ENCODE measurements at regions not wholly inside any gene's neighbourhood (a gene's known extent, or its start where the extent isn't known, plus 50 kb on each side); places are given as distances from the start of the nearest gene placed in this dataset.

GRCh38 chr14:87122166-87122565 is 870.8 kb downstream of the GALC start:
- H3K4me3 ChIP-seq: no peak overlapping the region
- no peaks in the 10 kb centered on the region for H3K36me3 ChIP-seq
- DNase-seq: no peak
- H3K9me3 ChIP-seq: no peaks in the 10 kb centered on the region
- H3K27me3 ChIP-seq: no peaks in the 10 kb centered on the region
- TF ChIP-seq POLR2A (IDR thresholded peaks at IDR 0.05) (no peak), CTCF (IDR thresholded peaks at IDR 0.05) (no peak)
- intact Hi-C loops (cut with DNase I): no loop called here
- no peak overlapping the region for H3K27ac ChIP-seq
- no peaks in the 10 kb centered on the region for H3K4me1 ChIP-seq

- Histone ChIP-seq H3K36me3 (no peaks in the 10 kb centered on the region), H3K4me3 (no peak overlapping the region), H3K27ac (no peak overlapping the region), H3K27me3 (no peaks in the 10 kb centered on the region), H3K4me1 (no peaks in the 10 kb centered on the region), H3K9me3 (no peaks in the 10 kb centered on the region)
- TF ChIP-seq POLR2A (IDR thresholded peaks at IDR 0.05) (no peak), CTCF (IDR thresholded peaks at IDR 0.05) (no peak)
- intact Hi-C loops (cut with DNase I): no loop called here
- no peak for DNase-seq
- 38 to 48% methylated on average over 2 of the region's 2 CpGs for WGBS, 2 donors
Observed at GRCh38 chr14:87121716-87122115, 871.3 kb downstream of the GALC start.

DNA sequence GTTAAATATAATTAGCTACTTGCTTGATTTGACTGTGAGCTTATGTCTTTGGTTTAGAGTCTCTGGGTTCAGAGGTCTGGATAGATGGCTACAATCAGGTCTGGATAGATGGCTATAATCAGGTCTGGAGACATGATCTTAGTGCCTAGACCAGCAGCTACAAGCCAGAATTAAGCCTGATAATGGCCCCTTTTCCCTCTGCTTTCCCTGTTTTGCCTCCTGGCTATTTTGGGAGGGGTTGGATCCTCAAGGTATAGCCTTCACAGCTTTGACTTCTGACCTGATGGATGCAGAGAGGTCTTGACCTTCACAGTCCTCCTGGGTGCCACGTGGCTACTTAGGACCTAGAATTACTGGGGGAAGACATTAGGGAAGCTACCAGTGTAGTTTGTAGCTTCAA is 877.7 kb downstream of the GALC start:
- 0 to 13% methylated on average over 1 of the region's 1 CpG for WGBS, 2 donors
- TF ChIP-seq POLR2A (IDR thresholded peaks at IDR 0.05): no peak
- no peak for TF ChIP-seq CTCF (IDR thresholded peaks at IDR 0.05)

GRCh38 chr14:87113286-87113685 is 879.7 kb downstream of the GALC start:
- no peak for DNase-seq
- 57 to 71% methylated on average over 5 of the region's 5 CpGs for WGBS, 2 donors
- Histone ChIP-seq H3K27ac (no peak overlapping the region), H3K27me3 (no peaks in the 10 kb centered on the region), H3K9me3 (no peaks in the 10 kb centered on the region), H3K36me3 (no peaks in the 10 kb centered on the region), H3K4me1 (no peaks in the 10 kb centered on the region), H3K4me3 (no peak overlapping the region)
- TF ChIP-seq CTCF (IDR thresholded peaks at IDR 0.05) (no peak), POLR2A (IDR thresholded peaks at IDR 0.05) (no peak)
- intact Hi-C loops (cut with DNase I): no loop called here

More for the DNA sequence above, 877.7 kb downstream of the GALC start:
- no peaks in the 10 kb centered on the region for H3K9me3 ChIP-seq
- DNase-seq: no peak
- no peaks in the 10 kb centered on the region for H3K36me3 ChIP-seq
- no peak overlapping the region for H3K4me3 ChIP-seq
- no peaks in the 10 kb centered on the region for H3K27me3 ChIP-seq
- no peak overlapping the region for H3K27ac ChIP-seq
- H3K4me1 ChIP-seq: no peaks in the 10 kb centered on the region
- intact Hi-C loops (cut with DNase I): no loop called here

DNA sequence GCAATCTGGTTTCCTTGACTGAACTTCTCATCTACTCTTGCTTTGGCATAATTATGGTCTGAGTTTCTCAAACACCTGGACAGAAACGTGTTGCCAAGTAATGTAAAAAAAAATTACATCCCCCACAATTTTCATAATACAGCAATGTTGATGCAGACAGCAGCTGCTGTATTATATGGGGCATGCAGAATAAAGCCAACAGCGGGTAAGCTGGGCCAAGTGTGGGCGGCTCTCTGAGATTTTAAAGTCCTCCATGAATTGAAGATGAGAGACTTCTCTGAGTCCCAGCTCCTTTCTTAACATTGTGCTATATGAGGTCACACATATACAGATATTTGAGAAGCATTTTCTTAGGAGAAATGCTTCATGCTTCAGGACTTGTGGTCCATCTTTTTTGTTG is 881.2 kb downstream of the GALC start:
- TF ChIP-seq POLR2A (IDR thresholded peaks at IDR 0.05): no peak
- no peak for TF ChIP-seq CTCF (IDR thresholded peaks at IDR 0.05)
- WGBS, 2 donors: 61 to 63% methylated on average over 3 of the region's 3 CpGs
- no peaks in the 10 kb centered on the region for H3K9me3 ChIP-seq
- no peaks in the 10 kb centered on the region for H3K4me1 ChIP-seq
- no peak overlapping the region for H3K27ac ChIP-seq
- no peak for DNase-seq
- no peaks in the 10 kb centered on the region for H3K36me3 ChIP-seq
- no peaks in the 10 kb centered on the region for H3K27me3 ChIP-seq
- intact Hi-C loops (cut with DNase I): no loop called here
- no peak overlapping the region for H3K4me3 ChIP-seq

Data from esophagus squamous epithelium (tissue), 5 donors.